ENCODE measurements at regions not wholly inside any gene's neighbourhood (a gene's known extent, or its start where the extent isn't known, plus 50 kb on each side); places are given as distances from the start of the nearest gene placed in this dataset.

GRCh38 chr1:29704430-29704829 lies 468.1 kb downstream of the PTPRU start:
- TF ChIP-seq CTCF (IDR thresholded peaks at IDR 0.05; ENCODE audit: borderline replicate concordance, insufficient read depth, low read depth, low read length), result no peak

GRCh38 chr1:29703596-29704370 lies 467.5 kb downstream of the PTPRU start:
- peak; percentile 77 for TF ChIP-seq CTCF (IDR thresholded peaks at IDR 0.05; ENCODE audit: borderline replicate concordance, insufficient read depth, low read depth, low read length)
- H3K4me3 ChIP-seq (ENCODE audit: low read depth, low read length), result no peak overlapping the region

More at GRCh38 chr1:29704430-29704829, 468.1 kb downstream of the PTPRU start:
- H3K4me3 ChIP-seq (ENCODE audit: low read depth, low read length), result no peak overlapping the region

GRCh38 chr1:29700491-29700890 lies 464.2 kb downstream of the PTPRU start:
- no peak overlapping the region for H3K4me3 ChIP-seq (ENCODE audit: low read depth, low read length)
- TF ChIP-seq CTCF (IDR thresholded peaks at IDR 0.05; ENCODE audit: borderline replicate concordance, insufficient read depth, low read depth, low read length), result no peak

GRCh38 chr1:29698626-29699025 lies 462.3 kb downstream of the PTPRU start:
- H3K4me3 ChIP-seq (ENCODE audit: low read depth, low read length), result no peak overlapping the region
- TF ChIP-seq CTCF (IDR thresholded peaks at IDR 0.05; ENCODE audit: borderline replicate concordance, insufficient read depth, low read depth, low read length), result no peak

GRCh38 chr1:29698033-29698432 lies 461.7 kb downstream of the PTPRU start:
- H3K4me3 ChIP-seq (ENCODE audit: low read depth, low read length), result no peak overlapping the region
- peak; percentile 40; the same call in 1 of the 2 replicates for TF ChIP-seq CTCF (IDR thresholded peaks at IDR 0.05; ENCODE audit: borderline replicate concordance, insufficient read depth, low read depth, low read length)

- no peak overlapping the region for H3K4me3 ChIP-seq (ENCODE audit: low read depth, low read length)
- TF ChIP-seq CTCF (IDR thresholded peaks at IDR 0.05; ENCODE audit: borderline replicate concordance, insufficient read depth, low read depth, low read length), result no peak
Observed at GRCh38 chr1:29697391-29697780, 461.1 kb downstream of the PTPRU start.

Data from GM12875 (cell line).